ENCODE measurements at regions not wholly inside any gene's neighbourhood (a gene's known extent, or its start where the extent isn't known, plus 50 kb on each side); places are given as distances from the start of the nearest gene placed in this dataset.

DNA sequence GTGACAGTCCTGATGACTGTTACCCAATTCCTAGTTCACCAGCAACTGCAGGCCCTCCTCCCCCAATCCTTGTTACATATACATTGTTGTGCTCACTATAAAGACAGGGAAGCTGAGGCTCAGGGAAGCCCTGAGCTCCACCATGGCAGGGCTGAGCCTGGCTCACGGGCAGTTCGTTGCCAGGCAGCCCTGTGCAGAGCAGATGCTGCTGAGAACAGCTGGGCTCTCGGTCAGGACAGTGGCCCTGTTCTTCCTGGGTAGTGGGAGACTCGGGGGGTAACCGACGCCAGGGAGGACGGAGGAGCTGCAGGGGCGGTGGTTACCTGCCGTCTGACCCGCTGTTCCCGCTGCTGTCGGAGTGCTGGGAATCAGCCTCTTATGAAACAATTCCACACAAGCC, 80.9 kb upstream of the ZNF469 start:
- no peak for DNase-seq (ENCODE audit: low spot score)
- no peak overlapping the region for H3K27ac ChIP-seq
- TF ChIP-seq EZH2phosphoT487 (IDR thresholded peaks at IDR 0.05; ENCODE audit: low read depth, severe bottlenecking, unreplicated experiment) (no peak), EZH2 (IDR thresholded peaks at IDR 0.05; ENCODE audit: borderline replicate concordance) (no peak)
- TF ChIP-seq, protein P1, sequence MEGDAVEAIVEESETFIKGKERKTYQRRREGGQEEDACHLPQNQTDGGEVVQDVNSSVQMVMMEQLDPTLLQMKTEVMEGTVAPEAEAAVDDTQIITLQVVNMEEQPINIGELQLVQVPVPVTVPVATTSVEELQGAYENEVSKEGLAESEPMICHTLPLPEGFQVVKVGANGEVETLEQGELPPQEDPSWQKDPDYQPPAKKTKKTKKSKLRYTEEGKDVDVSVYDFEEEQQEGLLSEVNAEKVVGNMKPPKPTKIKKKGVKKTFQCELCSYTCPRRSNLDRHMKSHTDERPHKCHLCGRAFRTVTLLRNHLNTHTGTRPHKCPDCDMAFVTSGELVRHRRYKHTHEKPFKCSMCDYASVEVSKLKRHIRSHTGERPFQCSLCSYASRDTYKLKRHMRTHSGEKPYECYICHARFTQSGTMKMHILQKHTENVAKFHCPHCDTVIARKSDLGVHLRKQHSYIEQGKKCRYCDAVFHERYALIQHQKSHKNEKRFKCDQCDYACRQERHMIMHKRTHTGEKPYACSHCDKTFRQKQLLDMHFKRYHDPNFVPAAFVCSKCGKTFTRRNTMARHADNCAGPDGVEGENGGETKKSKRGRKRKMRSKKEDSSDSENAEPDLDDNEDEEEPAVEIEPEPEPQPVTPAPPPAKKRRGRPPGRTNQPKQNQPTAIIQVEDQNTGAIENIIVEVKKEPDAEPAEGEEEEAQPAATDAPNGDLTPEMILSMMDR (IDR thresholded peaks at IDR 0.05; ENCODE audit: poor library complexity): no peak
- H3K4me3 ChIP-seq: no peak overlapping the region
- no peaks in the 10 kb centered on the region for H3K9me3 ChIP-seq (ENCODE audit: low read depth)
- no peaks in the 10 kb centered on the region for H3K9me2 ChIP-seq (replicated peaks; ENCODE audit: insufficient read depth)
- H4K20me1 ChIP-seq (ENCODE audit: insufficient read depth, poor library complexity, severe bottlenecking): no peaks in the 10 kb centered on the region
- H3K4me1 ChIP-seq (ENCODE audit: insufficient read depth): peaks cover 15% of the 10 kb centered on the region
- H3K79me2 ChIP-seq: no peaks in the 10 kb centered on the region
- no peak overlapping the region for H2AFZ ChIP-seq
- H3K4me2 ChIP-seq: no peak overlapping the region
- no peaks in the 10 kb centered on the region for H3K36me3 ChIP-seq (replicated peaks; ENCODE audit: insufficient read depth, low read depth)
- H3K27me3 ChIP-seq: no peaks in the 10 kb centered on the region
- 93% methylated on average over 12 of the region's 12 CpGs for WGBS (ENCODE audit: low lambda C conversion rate, missing lambda C conversion rate)

DNA sequence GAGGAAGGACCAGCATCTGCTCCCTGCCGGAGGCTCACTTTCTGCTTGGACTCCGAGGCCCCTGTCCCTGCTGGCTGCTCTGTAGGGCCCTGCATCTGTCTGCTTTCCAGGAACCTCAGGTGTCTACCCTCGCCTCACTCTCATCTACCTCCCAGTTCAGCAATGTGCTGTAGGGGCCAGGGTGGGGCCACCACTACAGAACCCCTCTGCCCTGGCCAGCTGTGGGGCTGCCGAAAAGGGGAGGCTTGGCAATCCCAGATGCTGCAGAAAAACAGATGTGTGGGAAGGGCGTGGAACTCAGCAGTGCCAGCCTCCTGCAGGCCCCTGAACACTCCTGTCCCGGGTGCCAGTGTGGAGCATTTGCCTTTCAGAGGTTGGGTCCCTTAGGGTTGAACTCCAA, 80.1 kb upstream of the ZNF469 start:
- no peak overlapping the region for H2AFZ ChIP-seq
- H4K20me1 ChIP-seq (ENCODE audit: insufficient read depth, poor library complexity, severe bottlenecking): no peaks in the 10 kb centered on the region
- H3K9me3 ChIP-seq (ENCODE audit: low read depth): no peaks in the 10 kb centered on the region
- no peaks in the 10 kb centered on the region for H3K9me2 ChIP-seq (replicated peaks; ENCODE audit: insufficient read depth)
- 86% methylated on average over 6 of the region's 6 CpGs for WGBS (ENCODE audit: low lambda C conversion rate, missing lambda C conversion rate)
- no peaks in the 10 kb centered on the region for H3K27me3 ChIP-seq
- no peaks in the 10 kb centered on the region for H3K36me3 ChIP-seq (replicated peaks; ENCODE audit: insufficient read depth, low read depth)
- H3K79me2 ChIP-seq: no peaks in the 10 kb centered on the region
- H3K4me2 ChIP-seq: no peak overlapping the region
- TF ChIP-seq EZH2phosphoT487 (IDR thresholded peaks at IDR 0.05; ENCODE audit: low read depth, severe bottlenecking, unreplicated experiment) (no peak), EZH2 (IDR thresholded peaks at IDR 0.05; ENCODE audit: borderline replicate concordance) (no peak)
- TF ChIP-seq, protein P1 (IDR thresholded peaks at IDR 0.05; ENCODE audit: poor library complexity): no peak
- peaks cover 15% of the 10 kb centered on the region for H3K4me1 ChIP-seq (ENCODE audit: insufficient read depth)
- H3K4me3 ChIP-seq: no peak overlapping the region
- no peak overlapping the region for H3K27ac ChIP-seq
- no peak for DNase-seq (ENCODE audit: low spot score)

- Histone ChIP-seq H3K9me3 (ENCODE audit: low read depth) (no peaks in the 10 kb centered on the region), H3K4me1 (ENCODE audit: insufficient read depth) (peaks cover 15% of the 10 kb centered on the region), H3K9me2 (replicated peaks; ENCODE audit: insufficient read depth) (no peaks in the 10 kb centered on the region), H3K27me3 (no peaks in the 10 kb centered on the region), H3K27ac (peak overlapping the region; percentile 21), H3K4me2 (no peak overlapping the region), H4K20me1 (ENCODE audit: insufficient read depth, poor library complexity, severe bottlenecking) (no peaks in the 10 kb centered on the region), H2AFZ (no peak overlapping the region), H3K36me3 (replicated peaks; ENCODE audit: insufficient read depth, low read depth) (no peaks in the 10 kb centered on the region), H3K79me2 (no peaks in the 10 kb centered on the region), H3K4me3 (no peak overlapping the region)
- WGBS (ENCODE audit: low lambda C conversion rate, missing lambda C conversion rate): 97% methylated on average over 6 of the region's 6 CpGs
- TF ChIP-seq EZH2 (IDR thresholded peaks at IDR 0.05; ENCODE audit: borderline replicate concordance) (no peak), EZH2phosphoT487 (IDR thresholded peaks at IDR 0.05; ENCODE audit: low read depth, severe bottlenecking, unreplicated experiment) (no peak)
- TF ChIP-seq, protein P1 (IDR thresholded peaks at IDR 0.05; ENCODE audit: poor library complexity): no peak
- no peak for DNase-seq (ENCODE audit: low spot score)
Measured at GRCh38 chr16:88303405-88303804, 79.4 kb upstream of the ZNF469 start.

All from hepatocyte (in vitro differentiated cells).